Lung (tissue), 11 donors: ENCODE measurements at regions not wholly inside any gene's neighbourhood (a gene's known extent, or its start where the extent isn't known, plus 50 kb on each side); places are given as distances from the start of the nearest gene placed in this dataset.

Experiments
- ATAC-seq: fragments of 200-7000 bp; cut with Tn5 transposase; one replicate; pipeline ENCODE4 v1.9.1; 2020; ENCODE audit warnings: moderate number of reproducible peaks; ENCODE audit not compliant: insufficient read depth, low FRiP score
- DNase-seq, 3 donors: peaks; one replicate each; pipeline ENCODE4 v3.0.0-alpha.2; 2013 to 2017
- H3K27ac ChIP-seq, 2 donors: one replicate each; pipeline ENCODE4 v1.5.1; 2013; ENCODE audit warnings: mild to moderate bottlenecking in 2 of 2, moderate library complexity in 2 of 2, control low read depth in 1 of 2, inconsistent platforms in 1 of 2, low read depth in 1 of 2, low read length in 1 of 2
- H3K27me3 ChIP-seq, 3 donors: one replicate each; pipeline ENCODE4 v1.5.1; 2013; ENCODE audit warnings: low read length in 2 of 3; ENCODE audit not compliant: control insufficient read depth in 3 of 3, insufficient read depth in 3 of 3
- H3K36me3 ChIP-seq, 4 donors: one replicate each; pipeline ENCODE4 v1.5.1; 2013; ENCODE audit warnings: low read length in 4 of 4, mild to moderate bottlenecking in 1 of 4, moderate library complexity in 1 of 4; ENCODE audit not compliant: control insufficient read depth in 4 of 4, insufficient read depth in 4 of 4
- H3K4me1 ChIP-seq, 5 donors: one replicate each; pipeline ENCODE4 v1.5.1; 2013; ENCODE audit warnings: low read length in 5 of 5, mild to moderate bottlenecking in 2 of 5, moderate library complexity in 1 of 5; ENCODE audit not compliant: control insufficient read depth in 5 of 5, insufficient read depth in 5 of 5
- H3K4me3 ChIP-seq: one replicate; pipeline ENCODE4 v1.5.1; 2013; ENCODE audit warnings: mild to moderate bottlenecking, control low read depth, moderate library complexity
- H3K9ac ChIP-seq, 2 donors: one replicate each; pipeline ENCODE4 v1.5.1; 2013; ENCODE audit warnings: low read length in 2 of 2, control low read depth in 1 of 2; ENCODE audit not compliant: insufficient read depth in 1 of 2
- H3K9me3 ChIP-seq, 4 donors: one replicate each; pipeline ENCODE4 v1.5.1; 2013; ENCODE audit warnings: low read length in 3 of 4, mild to moderate bottlenecking in 1 of 4, moderate library complexity in 1 of 4; ENCODE audit not compliant: control insufficient read depth in 4 of 4, insufficient read depth in 3 of 4
- CTCF ChIP-seq: IDR thresholded peaks from 2 replicates; pipeline ENCODE4 v1.5.1; 2012; ENCODE audit warnings: mild to moderate bottlenecking; ENCODE audit errors: control extremely low read depth, extremely low read depth
- WGBS, 2 donors: extraction: QIAGEN DNeasy Blood & Tissue Kit; methylation state at CpG; one replicate each; pipeline ENCODE4 v1.1.7; 2013; 5-methylcytosine and 5-hydroxymethylcytosine counted together
- donor health status: control.
- donor health status: control.
- donor health status: Bipolar disorder and iron deficiency.
- donor health status: healthy.
- donor health status: DM: yes; HTN: yes; CAD: no.

- WGBS, 2 donors: 29 to 32% methylated on average over 4 of the region's 4 CpGs
- DNase-seq (peak; percentile 38 to 78 (median 66)), ATAC-seq (no peak)
- H3K9ac ChIP-seq: no peak overlapping the region
- no peaks in the 10 kb centered on the region for H3K4me1 ChIP-seq
- peaks cover 0 to 6% (median 0%) of the 10 kb centered on the region in 4 donors for H3K9me3 ChIP-seq
- H3K27me3 ChIP-seq: no peaks in the 10 kb centered on the region
- no peak overlapping the region for H3K4me3 ChIP-seq
- H3K36me3 ChIP-seq: no peaks in the 10 kb centered on the region
- H3K27ac ChIP-seq: no peak overlapping the region
- TF ChIP-seq CTCF: no peak
These were observed 321.4 kb upstream of the LRFN5 start for GRCh38 chr14:41285186-41285748.

- TF ChIP-seq CTCF: no peak
- Histone ChIP-seq H3K4me1 (no peaks in the 10 kb centered on the region), H3K9me3 (no peaks in the 10 kb centered on the region), H3K9ac (no peak overlapping the region), H3K27ac (no peak overlapping the region), H3K36me3 (no peaks in the 10 kb centered on the region), H3K27me3 (no peaks in the 10 kb centered on the region), H3K4me3 (no peak overlapping the region)
- peak in 2 of 3 donors; percentile 40 to 43 for DNase-seq
- 9 to 17% methylated on average over 1 of the region's 1 CpG for WGBS, 2 donors
- ATAC-seq: no peak
These were observed 325.9 kb upstream of the LRFN5 start for GRCh38 chr14:41280745-41281144.

GRCh38 chr14:41277450-41277849, 329.2 kb upstream of the LRFN5 start:
- Histone ChIP-seq H3K27me3 (no peaks in the 10 kb centered on the region), H3K9me3 (no peaks in the 10 kb centered on the region), H3K27ac (no peak overlapping the region), H3K36me3 (no peaks in the 10 kb centered on the region), H3K4me3 (no peak overlapping the region), H3K4me1 (no peaks in the 10 kb centered on the region), H3K9ac (no peak overlapping the region)
- no peak for DNase-seq
- 64 to 85% methylated on average over 2 of the region's 2 CpGs for WGBS, 2 donors
- no peak for ATAC-seq
- no peak for TF ChIP-seq CTCF

- TF ChIP-seq CTCF: no peak
- Histone ChIP-seq H3K27ac (no peak overlapping the region), H3K36me3 (no peaks in the 10 kb centered on the region), H3K4me3 (no peak overlapping the region), H3K9ac (no peak overlapping the region), H3K4me1 (no peaks in the 10 kb centered on the region), H3K9me3 (peaks cover 0 to 12% (median 3%) of the 10 kb centered on the region in 4 donors), H3K27me3 (no peaks in the 10 kb centered on the region)
- no peak for DNase-seq
- 78 to 88% methylated on average over 2 of the region's 2 CpGs for WGBS, 2 donors
- ATAC-seq: no peak
These were observed 349.2 kb upstream of the LRFN5 start for GRCh38 chr14:41257476-41257875.
